ENCODE measurements at regions not wholly inside any gene's neighbourhood (a gene's known extent, or its start where the extent isn't known, plus 50 kb on each side); places are given as distances from the start of the nearest gene placed in this dataset.
"Not testable (repeated sequence)": the region's sequence is repeated elsewhere in the genome, so short reads cannot be mapped to it uniquely, and the experiment has no call there.

GRCh38 chr20:4469910-4470309 lies 216.3 kb upstream of the PRNP start:
- DNase-seq (ENCODE audit: low read depth): no peak

- no peak for DNase-seq (ENCODE audit: low read depth)
Measured at GRCh38 chr20:4468114-4468513, 218.1 kb upstream of the PRNP start.

DNA sequence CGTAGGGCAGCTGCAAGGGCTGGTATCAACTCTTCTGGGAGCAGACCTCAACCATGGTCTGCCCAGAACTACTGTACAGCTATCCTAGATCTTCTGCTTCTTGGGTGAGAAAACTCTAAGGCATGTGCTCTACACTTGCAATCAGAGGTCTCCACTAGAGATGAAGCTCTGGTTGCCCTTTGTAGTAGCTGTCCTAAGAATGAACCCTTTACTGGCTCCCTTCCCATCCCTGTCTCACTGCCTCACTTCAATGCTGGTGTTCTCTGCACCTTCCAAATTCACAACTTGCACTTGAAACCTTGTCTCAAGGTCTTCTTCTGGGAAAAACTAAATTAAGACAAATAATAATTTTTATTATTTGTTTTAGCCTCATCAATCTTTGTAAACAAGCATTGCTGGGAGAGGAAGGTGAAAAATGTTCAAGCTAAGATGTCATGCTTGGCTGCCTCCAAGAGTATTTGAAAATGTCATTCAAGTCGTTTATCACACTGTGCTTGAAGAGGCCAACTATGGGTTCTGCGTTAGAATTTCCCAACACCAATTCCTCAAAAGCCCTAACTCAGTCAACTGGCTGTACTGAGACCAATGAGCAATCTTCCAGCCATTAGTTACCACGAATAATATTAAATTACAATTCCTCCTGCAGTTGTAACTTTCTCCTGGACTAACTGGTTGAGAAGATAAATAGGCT lies 216.9 kb upstream of the ADRA1D start:
- no peak for DNase-seq (ENCODE audit: low read depth)

GRCh38 chr20:4465212-4465611 lies 216.1 kb upstream of the ADRA1D start:
- no peak for DNase-seq (ENCODE audit: low read depth)

DNA sequence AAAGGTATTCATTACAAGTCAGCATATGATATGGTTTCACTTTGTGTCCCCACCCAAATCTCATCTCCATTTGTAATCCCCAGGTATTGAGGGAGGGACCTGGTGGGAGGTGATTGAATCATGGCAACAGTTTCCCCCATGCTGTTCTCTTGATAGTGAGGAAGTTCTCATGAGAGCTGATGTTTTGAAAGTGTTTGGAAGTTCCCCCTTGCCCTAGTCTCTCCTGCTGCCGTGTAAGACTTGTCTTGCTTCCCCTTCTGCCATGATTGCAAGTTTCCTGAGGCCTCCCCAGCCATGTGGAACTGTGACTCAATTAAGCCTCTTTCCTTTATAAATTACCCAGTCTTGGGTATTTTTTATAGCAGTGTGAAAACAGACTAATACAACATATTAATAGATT lies 213.7 kb upstream of the ADRA1D start:
- DNase-seq (ENCODE audit: low read depth): not testable (repeated sequence)

GRCh38 chr20:4459081-4459480 lies 210.0 kb upstream of the ADRA1D start:
- DNase-seq (ENCODE audit: low read depth): no peak

GRCh38 chr20:4457566-4458543 lies 208.8 kb upstream of the ADRA1D start:
- no peak for DNase-seq (ENCODE audit: low read depth)

DNA sequence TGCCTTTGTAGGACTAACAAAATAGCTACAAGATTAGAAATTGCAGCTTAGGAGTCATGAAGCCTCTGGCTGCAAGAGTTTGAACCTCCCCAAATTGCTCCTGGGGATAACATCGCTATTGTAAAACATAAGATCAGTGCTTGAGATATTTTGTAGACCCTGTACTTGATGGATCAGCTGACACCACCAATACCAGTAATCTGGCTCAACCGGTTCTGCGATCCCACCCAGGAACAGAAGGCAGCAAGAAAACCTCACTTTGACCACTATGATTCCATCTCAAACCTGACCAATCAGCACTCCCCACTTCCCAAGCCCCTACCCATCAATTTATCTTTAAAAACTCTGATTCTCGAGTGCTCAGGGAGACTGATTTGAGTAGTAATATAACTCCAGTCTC lies 206.9 kb upstream of the ADRA1D start:
- DNase-seq (ENCODE audit: low read depth): no peak

DNA sequence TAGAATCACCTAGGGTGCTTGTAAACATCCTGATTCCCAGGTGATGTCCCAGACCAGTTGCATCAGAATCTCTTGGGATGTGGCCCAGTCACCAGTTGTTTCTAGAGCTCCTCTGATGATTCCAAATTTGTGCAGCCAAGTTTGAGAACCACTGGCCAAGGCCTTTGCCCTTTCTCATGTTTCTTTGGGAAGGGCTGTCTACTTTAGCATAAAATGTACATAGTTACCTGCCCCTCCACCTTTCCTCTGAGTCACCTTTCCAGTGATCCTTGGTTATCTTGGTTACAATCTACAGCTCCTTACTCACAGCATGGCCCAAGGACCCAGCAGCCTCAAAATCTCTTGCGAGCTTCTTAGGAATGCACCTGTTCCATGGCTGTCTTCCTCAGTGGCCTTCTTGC lies 206.2 kb upstream of the ADRA1D start:
- no peak for DNase-seq (ENCODE audit: low read depth)

GRCh38 chr20:4454111-4454510 lies 205.0 kb upstream of the ADRA1D start:
- DNase-seq (ENCODE audit: low read depth): no peak

- no peak for DNase-seq (ENCODE audit: low read depth)
Measured at GRCh38 chr20:4453359-4453758, 204.3 kb upstream of the ADRA1D start.

DNA sequence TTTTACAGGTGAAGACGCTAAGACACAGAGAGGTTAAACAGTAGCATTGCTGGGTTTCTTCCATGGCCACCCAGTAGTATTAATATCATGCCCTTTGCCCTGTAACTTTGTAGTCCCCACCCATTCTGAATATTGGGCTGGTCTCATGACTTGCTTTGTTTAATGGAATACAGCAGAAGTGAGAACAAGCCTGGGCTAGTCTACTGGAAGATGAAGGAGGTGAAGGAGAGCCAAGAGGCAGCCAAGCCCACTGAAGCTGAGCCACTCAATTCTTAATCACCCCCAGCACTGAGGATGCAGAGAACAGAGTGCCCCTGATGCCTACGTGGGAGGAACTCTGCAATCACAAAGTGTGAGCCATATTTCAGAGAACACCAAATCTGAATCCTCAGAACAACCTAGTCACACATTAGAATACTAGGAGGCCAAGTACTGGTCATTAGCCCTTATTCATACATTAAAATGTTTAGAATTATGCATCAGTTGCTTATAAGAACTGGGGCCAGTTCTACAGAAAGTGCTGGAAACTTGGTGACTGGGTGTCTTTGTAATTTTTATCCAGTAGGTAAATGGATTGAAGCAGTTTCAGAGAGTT lies 202.5 kb upstream of the ADRA1D start:
- DNase-seq (ENCODE audit: low read depth): no peak

GRCh38 chr20:4449957-4450715 lies 201.0 kb upstream of the ADRA1D start:
- DNase-seq (ENCODE audit: low read depth): no peak

DNA sequence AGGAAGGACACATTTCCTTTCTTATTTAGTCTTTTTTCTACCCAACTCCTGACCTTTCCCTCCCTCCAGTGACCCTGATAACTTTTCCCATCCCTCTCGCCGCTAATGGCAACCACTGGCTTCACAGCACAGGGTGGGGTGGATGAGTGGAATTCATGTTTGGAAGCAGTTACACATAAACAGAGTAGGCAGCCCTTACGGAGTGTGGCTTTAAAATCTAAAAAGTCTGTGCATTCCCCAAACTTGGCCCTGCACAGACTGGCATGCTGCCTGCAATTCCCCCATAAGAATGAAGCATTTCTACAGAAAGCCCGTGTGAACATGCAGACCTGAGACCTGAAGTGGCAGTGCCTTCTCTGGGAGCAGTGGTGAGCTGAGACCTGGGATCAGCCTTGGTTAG lies 196.7 kb upstream of the ADRA1D start:
- no peak for DNase-seq (ENCODE audit: low read depth)

- no peak for DNase-seq (ENCODE audit: low read depth)
Measured at GRCh38 chr20:4445331-4445730, 196.2 kb upstream of the ADRA1D start.

DNA sequence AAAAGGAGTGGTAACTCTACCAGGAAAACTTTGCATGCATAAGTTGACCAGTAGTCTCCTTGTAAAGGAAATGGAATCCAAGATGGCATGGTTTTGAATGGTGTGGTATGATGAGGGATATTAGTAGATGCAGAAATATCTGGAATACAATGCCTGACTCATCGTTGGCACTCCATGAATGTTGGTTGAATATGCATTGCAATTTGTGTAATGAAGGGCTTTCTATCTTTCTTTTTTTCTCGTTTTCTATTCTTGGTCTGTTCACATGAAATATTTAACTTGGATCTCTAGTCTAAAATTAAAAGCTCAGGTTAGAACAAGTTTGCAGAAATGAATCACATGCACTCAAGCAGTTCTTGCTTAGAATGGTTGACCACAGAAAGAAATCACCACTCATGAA lies 195.3 kb upstream of the ADRA1D start:
- no peak for DNase-seq (ENCODE audit: low read depth)

- no peak for DNase-seq (ENCODE audit: low read depth)
Measured at GRCh38 chr20:4443016-4443415, 193.9 kb upstream of the ADRA1D start.

- no peak for DNase-seq (ENCODE audit: low read depth)
Measured at GRCh38 chr20:4441871-4442270, 192.8 kb upstream of the ADRA1D start.

GRCh38 chr20:4441191-4441590 lies 192.1 kb upstream of the ADRA1D start:
- DNase-seq (ENCODE audit: low read depth): no peak

DNA sequence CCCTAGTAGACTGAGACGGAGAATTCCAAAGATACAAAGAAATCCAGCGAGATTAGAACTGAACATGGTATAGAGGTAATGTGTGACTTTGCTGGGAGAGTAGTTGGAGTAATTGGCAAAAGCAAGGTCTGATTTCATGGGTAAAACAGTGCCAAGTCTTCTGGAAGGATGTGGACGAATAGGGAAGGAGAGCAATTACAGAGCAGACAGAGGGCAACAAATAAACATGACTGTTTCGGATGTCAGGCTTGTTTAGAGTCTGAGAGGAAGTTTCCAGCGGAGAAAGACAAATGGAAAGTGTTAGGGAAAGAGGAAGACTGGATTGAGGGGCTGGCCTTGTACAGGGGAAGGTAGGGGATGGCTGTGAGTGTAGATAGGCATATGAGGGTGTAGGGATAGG lies 190.4 kb upstream of the ADRA1D start:
- DNase-seq (ENCODE audit: low read depth): no peak

- no peak for DNase-seq (ENCODE audit: low read depth)
Measured at GRCh38 chr20:4437131-4437530, 188.0 kb upstream of the ADRA1D start.
